GM12878 (cell line): ENCODE measurements at regions not wholly inside any gene's neighbourhood (a gene's known extent, or its start where the extent isn't known, plus 50 kb on each side); places are given as distances from the start of the nearest gene placed in this dataset.

Experiments
- ATAC-seq: fragments of 200-7000 bp; cut with Tn5 transposase; 3 replicates; pipeline ENCODE4 v1.9.1; 2020; ENCODE audit warnings: mild to moderate bottlenecking, moderate library complexity
- BruUV-seq: library from RNA; stranded (reverse); fragments of 400-500 nt; replicated peaks from 2 replicates; lab custom pipeline; 2021; lab: Mats Ljungman, UMichigan
- CTCF ChIA-PET: fragments of 300-600 bp; sonication (Branson Sonifier 250); formaldehyde crosslinking; extraction: SDS; loops from one replicate; lab custom pipeline; 2021; ENCODE audit warnings: inconsistent platforms; lab: Yijun Ruan, JAX
- POLR2A ChIA-PET: fragments of 350-600 bp; formaldehyde crosslinking; extraction: SDS; loops from one replicate; lab custom pipeline; 2021; ENCODE audit warnings: inconsistent platforms; lab: Charles Lee
- RAD21 ChIA-PET: fragments of 300-600 bp; sonication (Branson Sonifier 250); formaldehyde crosslinking; loops from one replicate; lab custom pipeline; 2023; ENCODE audit warnings: antibody characterized with exemption; ENCODE audit not compliant: unreplicated experiment; lab: Charles Lee
- SMC1A ChIA-PET: fragments of 300-600 bp; sonication (Branson Sonifier 250); formaldehyde crosslinking; loops from one replicate; lab custom pipeline; 2023; ENCODE audit not compliant: unreplicated experiment, uncharacterized antibody; lab: Charles Lee
- DNase-seq: peaks from one replicate; pipeline ENCODE4 v3.0.0-alpha.2; 2011; ENCODE audit warnings: low read depth, low spot score
- FAIRE-seq: peaks from 3 replicates; lab custom pipeline; 2011; peaks lifted over from hg19 to GRCh38; lab: Jason Lieb, UNC
- H2AFZ ChIP-seq: 2 replicates; pipeline ENCODE4 v1.6.0; 2011; ENCODE audit warnings: low read depth, low read length, control low read depth; ENCODE audit not compliant: control insufficient read depth
- H3K27ac ChIP-seq: 2 replicates; pipeline ENCODE4 v1.5.1; 2011; ENCODE audit warnings: control low read depth; ENCODE audit not compliant: control insufficient read depth, insufficient read depth
- H3K27me3 ChIP-seq, 2 experiments: replicated peaks in 1 of 2; 2 replicates each; pipeline versions ENCODE4 v1.6.0 to v1.6.1; 2011; ENCODE audit warnings: low read length in 1 of 2; ENCODE audit not compliant: control insufficient read depth in 2 of 2, insufficient read depth in 2 of 2
- H3K36me3 ChIP-seq, 2 experiments: 2 replicates each; pipeline ENCODE4 v1.5.1; 2011; ENCODE audit warnings: low read length in 1 of 2; ENCODE audit not compliant: control insufficient read depth in 2 of 2, insufficient read depth in 2 of 2
- H3K4me1 ChIP-seq: 2 replicates; pipeline ENCODE4 v1.6.1; 2011; ENCODE audit warnings: mild to moderate bottlenecking, low read length, moderate library complexity, mixed read lengths; ENCODE audit not compliant: control insufficient read depth, insufficient read depth
- H3K4me2 ChIP-seq: 2 replicates; pipeline ENCODE4 v1.6.0; 2011; ENCODE audit warnings: control low read depth; ENCODE audit not compliant: control insufficient read depth, insufficient read depth
- H3K4me3 ChIP-seq: fragments of 200-600 bp; sonication (generic); 2 replicates; pipeline ENCODE4 v1.5.1; 2016
- H3K79me2 ChIP-seq: 2 replicates; pipeline ENCODE4 v1.6.0; 2011; ENCODE audit warnings: low read length; ENCODE audit not compliant: control insufficient read depth, insufficient read depth
- H3K9ac ChIP-seq: 2 replicates; pipeline ENCODE4 v1.8.0; 2011; ENCODE audit warnings: low read length, control low read depth, mixed read lengths; ENCODE audit not compliant: control insufficient read depth, insufficient read depth
- H3K9me3 ChIP-seq: replicated peaks from 3 replicates; pipeline ENCODE4 v1.5.1; 2011; ENCODE audit warnings: mild to moderate bottlenecking, low read length; ENCODE audit not compliant: control insufficient read depth, insufficient read depth
- H4K20me1 ChIP-seq: 2 replicates; pipeline ENCODE4 v1.6.0; 2011; ENCODE audit not compliant: control insufficient read depth, insufficient read depth
- ASH2L ChIP-seq: fragments of 300-600, 200-600 bp; sonication (generic); IDR thresholded peaks from 2 replicates; pipeline ENCODE4 v1.6.1; 2017; ENCODE audit warnings: low read depth, mild to moderate bottlenecking, borderline replicate concordance
- BMI1 ChIP-seq: fragments of 450-650 bp; IDR thresholded peaks from 2 replicates; pipeline ENCODE4 v1.6.1; 2016; ENCODE audit warnings: mild to moderate bottlenecking, moderate library complexity, borderline replicate concordance
- CHD1 ChIP-seq: IDR thresholded peaks from 2 replicates; pipeline ENCODE4 v1.6.1; 2012; ENCODE audit warnings: low read depth, low read length, improper control_type of control experiment
- GABPA ChIP-seq: IDR thresholded peaks from 2 replicates; pipeline ENCODE4 v1.6.1; 2014; ENCODE audit warnings: antibody characterized with exemption, low read depth, mild to moderate bottlenecking, inconsistent platforms
- KDM1A ChIP-seq: fragments of 200-600 bp; sonication (generic); IDR thresholded peaks from 2 replicates; pipeline ENCODE4 v1.6.1; 2016; ENCODE audit warnings: borderline replicate concordance
- KLF5 ChIP-seq: fragments of 450-650 bp; IDR thresholded peaks from 2 replicates; pipeline ENCODE4 v1.6.1; 2014; ENCODE audit warnings: mild to moderate bottlenecking; ENCODE audit not compliant: partially characterized antibody
- PAX5 ChIP-seq: IDR thresholded peaks from 2 replicates; pipeline ENCODE4 v1.6.1; 2011; ENCODE audit warnings: low read depth, low read length, borderline replicate concordance
- PAX8 ChIP-seq: fragments of 450-650 bp; IDR thresholded peaks from 2 replicates; pipeline ENCODE4 v1.6.1; 2017; ENCODE audit warnings: mild to moderate bottlenecking, moderate library complexity
- RCOR1 ChIP-seq: conservative IDR thresholded peaks from 2 replicates; pipeline ENCODE4 v1.6.1; 2012; ENCODE audit warnings: low read depth, low read length, improper control_type of control experiment
- SMC3 ChIP-seq: IDR thresholded peaks from 2 replicates; pipeline ENCODE4 v1.6.1; 2011; ENCODE audit warnings: low read length, improper control_type of control experiment, borderline replicate concordance
- ZNF24 ChIP-seq: fragments of 450-650 bp; IDR thresholded peaks from 2 replicates; pipeline ENCODE4 v1.6.1; 2017; ENCODE audit warnings: antibody characterized with exemption, mild to moderate bottlenecking
- WGBS: methylation state at CpG from one replicate; pipeline ENCODE4 v1.1.6; 2016; ENCODE audit warnings: low lambda C conversion rate; ENCODE audit not compliant: insufficient replicate concordance, insufficient coverage; ENCODE audit errors: missing lambda C conversion rate; 5-methylcytosine and 5-hydroxymethylcytosine counted together
- in situ Hi-C: fragments of 300-500 bp; cut with MboI; formaldehyde crosslinking; loops from 9 replicates; pipeline ENCODE4 v1.14.3; 2018; ENCODE audit warnings: mixed read lengths
- intact Hi-C: fragments of 100-400 bp; cut with micrococcal nuclease; formaldehyde crosslinking; loops from one replicate; pipeline ENCODE4 v1.14.2; 2022; ENCODE audit not compliant: unreplicated experiment
- TF ChIP-seq, protein P1 (sequence below): fragments of 450-650 bp; IDR thresholded peaks from 2 replicates; pipeline ENCODE4 v1.6.1; 2017; ENCODE audit warnings: mild to moderate bottlenecking
- TF ChIP-seq, protein P2 (sequence below): fragments of 450-650 bp; conservative IDR thresholded peaks from 2 replicates; pipeline ENCODE4 v1.6.1; 2017; ENCODE audit warnings: mild to moderate bottlenecking, moderate library complexity

DNA sequence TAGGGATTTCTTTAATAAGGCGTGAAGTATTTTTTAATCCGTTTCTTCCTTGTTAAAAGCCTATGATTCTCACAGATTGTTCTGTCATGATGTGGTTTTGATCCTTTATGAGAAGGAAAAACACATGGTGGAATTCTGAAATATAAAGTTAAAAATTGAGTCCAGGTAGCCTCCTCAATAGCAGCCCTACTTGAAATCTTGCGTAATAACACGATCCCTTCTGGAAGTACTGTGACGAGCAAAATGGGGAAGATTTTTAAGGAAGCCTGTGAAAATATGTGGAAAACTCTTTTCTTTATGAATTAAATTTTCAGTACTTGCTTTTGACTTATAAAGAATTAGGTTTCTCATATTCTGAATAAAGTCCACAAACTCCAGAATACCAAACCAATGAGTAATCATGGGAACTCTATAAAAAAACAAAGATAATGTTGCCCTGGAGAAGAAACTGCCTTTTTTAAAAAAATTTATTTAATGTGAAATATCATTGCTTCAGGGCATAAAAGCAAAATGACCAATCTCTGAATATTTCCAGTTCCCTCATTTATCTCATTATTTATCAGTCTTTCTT is 476.4 kb upstream of the ZEB2 start:
- no peaks in the 10 kb centered on the region for H3K36me3 ChIP-seq
- intact Hi-C loops, result no loop called here
- CTCF ChIA-PET, result no interaction called here
- no peak overlapping the region for H3K27ac ChIP-seq
- H4K20me1 ChIP-seq, result no peaks in the 10 kb centered on the region
- no peaks in the 10 kb centered on the region for H3K27me3 ChIP-seq
- BruUV-seq, result no TSS peak
- 53% methylated on average over 5 of the region's 5 CpGs for WGBS
- no peak for ATAC-seq
- in situ Hi-C loops, result no loop called here
- no peak overlapping the region for H3K4me2 ChIP-seq
- RAD21 ChIA-PET, result no interaction called here
- H3K9me3 ChIP-seq, result no peaks in the 10 kb centered on the region
- no peak overlapping the region for H3K9ac ChIP-seq
- no peak for DNase-seq
- POLR2A ChIA-PET, result no interaction called here
- H3K79me2 ChIP-seq, result no peaks in the 10 kb centered on the region
- no peak overlapping the region for H2AFZ ChIP-seq
- SMC1A ChIA-PET, result no interaction called here
- TF ChIP-seq GABPA (no peak), ASH2L (no peak), RCOR1 (no peak), BMI1 (no peak), CHD1 (no peak), ZNF24 (no peak), PAX8 (no peak), KDM1A (no peak), KLF5 (no peak), PAX5 (no peak), SMC3 (no peak)
- TF ChIP-seq, protein P1, sequence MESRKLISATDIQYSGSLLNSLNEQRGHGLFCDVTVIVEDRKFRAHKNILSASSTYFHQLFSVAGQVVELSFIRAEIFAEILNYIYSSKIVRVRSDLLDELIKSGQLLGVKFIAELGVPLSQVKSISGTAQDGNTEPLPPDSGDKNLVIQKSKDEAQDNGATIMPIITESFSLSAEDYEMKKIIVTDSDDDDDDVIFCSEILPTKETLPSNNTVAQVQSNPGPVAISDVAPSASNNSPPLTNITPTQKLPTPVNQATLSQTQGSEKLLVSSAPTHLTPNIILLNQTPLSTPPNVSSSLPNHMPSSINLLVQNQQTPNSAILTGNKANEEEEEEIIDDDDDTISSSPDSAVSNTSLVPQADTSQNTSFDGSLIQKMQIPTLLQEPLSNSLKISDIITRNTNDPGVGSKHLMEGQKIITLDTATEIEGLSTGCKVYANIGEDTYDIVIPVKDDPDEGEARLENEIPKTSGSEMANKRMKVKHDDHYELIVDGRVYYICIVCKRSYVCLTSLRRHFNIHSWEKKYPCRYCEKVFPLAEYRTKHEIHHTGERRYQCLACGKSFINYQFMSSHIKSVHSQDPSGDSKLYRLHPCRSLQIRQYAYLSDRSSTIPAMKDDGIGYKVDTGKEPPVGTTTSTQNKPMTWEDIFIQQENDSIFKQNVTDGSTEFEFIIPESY, result no peak
- TF ChIP-seq, protein P2, sequence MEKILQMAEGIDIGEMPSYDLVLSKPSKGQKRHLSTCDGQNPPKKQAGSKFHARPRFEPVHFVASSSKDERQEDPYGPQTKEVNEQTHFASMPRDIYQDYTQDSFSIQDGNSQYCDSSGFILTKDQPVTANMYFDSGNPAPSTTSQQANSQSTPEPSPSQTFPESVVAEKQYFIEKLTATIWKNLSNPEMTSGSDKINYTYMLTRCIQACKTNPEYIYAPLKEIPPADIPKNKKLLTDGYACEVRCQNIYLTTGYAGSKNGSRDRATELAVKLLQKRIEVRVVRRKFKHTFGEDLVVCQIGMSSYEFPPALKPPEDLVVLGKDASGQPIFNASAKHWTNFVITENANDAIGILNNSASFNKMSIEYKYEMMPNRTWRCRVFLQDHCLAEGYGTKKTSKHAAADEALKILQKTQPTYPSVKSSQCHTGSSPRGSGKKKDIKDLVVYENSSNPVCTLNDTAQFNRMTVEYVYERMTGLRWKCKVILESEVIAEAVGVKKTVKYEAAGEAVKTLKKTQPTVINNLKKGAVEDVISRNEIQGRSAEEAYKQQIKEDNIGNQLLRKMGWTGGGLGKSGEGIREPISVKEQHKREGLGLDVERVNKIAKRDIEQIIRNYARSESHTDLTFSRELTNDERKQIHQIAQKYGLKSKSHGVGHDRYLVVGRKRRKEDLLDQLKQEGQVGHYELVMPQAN, result no peak
- no peaks in the 10 kb centered on the region for H3K4me1 ChIP-seq
- no peak overlapping the region for H3K4me3 ChIP-seq
- no peak for FAIRE-seq
